GM23338 (cell line): ENCODE measurements at regions not wholly inside any gene's neighbourhood (a gene's known extent, or its start where the extent isn't known, plus 50 kb on each side); places are given as distances from the start of the nearest gene placed in this dataset.

ENCODE experiments used
- ATAC-seq: fragments of 200-7000 bp; cut with Tn5 transposase; 3 replicates; pipeline ENCODE4 v1.9.1; 2020
- DNase-seq: peaks from one replicate; pipeline ENCODE4 v3.0.0-alpha.2; 2015; ENCODE audit warnings: low spot score
- H2AFZ ChIP-seq: fragments of 200-600 bp; sonication (generic); 2 replicates; pipeline ENCODE4 v1.8.0; 2016; ENCODE audit warnings: antibody characterized with exemption, mild to moderate bottlenecking, moderate library complexity
- H3F3A ChIP-seq: fragments of 200-600 bp; sonication (generic); replicated peaks from 2 replicates; pipeline ENCODE4 v1.8.0; 2017; ENCODE audit warnings: antibody characterized with exemption, mixed run types, low read depth
- H3K27ac ChIP-seq: fragments of 200-600 bp; sonication (generic); 2 replicates; pipeline ENCODE4 v1.6.1; 2016; ENCODE audit warnings: low read depth
- H3K27me3 ChIP-seq: fragments of 200-600 bp; sonication (generic); 2 replicates; pipeline ENCODE4 v1.8.0; 2016; ENCODE audit warnings: mild to moderate bottlenecking, mixed run types, moderate library complexity; ENCODE audit not compliant: insufficient read depth
- H3K36me3 ChIP-seq: fragments of 200-600 bp; sonication (generic); 2 replicates; pipeline ENCODE4 v1.8.0; 2016; ENCODE audit warnings: mild to moderate bottlenecking; ENCODE audit not compliant: insufficient read depth
- H3K4me1 ChIP-seq: fragments of 200-600 bp; sonication (generic); 2 replicates; pipeline ENCODE4 v1.8.0; 2016; ENCODE audit warnings: mild to moderate bottlenecking, moderate library complexity; ENCODE audit not compliant: insufficient read depth
- H3K4me2 ChIP-seq: fragments of 200-600 bp; sonication (generic); 2 replicates; pipeline ENCODE4 v1.7.1; 2017; ENCODE audit warnings: mixed run types
- H3K4me3 ChIP-seq: fragments of 200-600 bp; sonication (generic); 2 replicates; pipeline ENCODE4 v1.6.1; 2016; ENCODE audit warnings: mixed run types
- H3K79me2 ChIP-seq: fragments of 200-600 bp; sonication (generic); replicated peaks from 2 replicates; pipeline ENCODE4 v1.8.0; 2017; ENCODE audit warnings: mild to moderate bottlenecking; ENCODE audit not compliant: insufficient read depth
- H3K9me2 ChIP-seq: fragments of 200-600 bp; sonication (generic); 2 replicates; pipeline ENCODE4 v1.8.0; 2017; ENCODE audit not compliant: insufficient read depth
- H4K20me1 ChIP-seq: fragments of 200-600 bp; sonication (generic); replicated peaks from 2 replicates; pipeline ENCODE4 v1.8.0; 2017; ENCODE audit warnings: mild to moderate bottlenecking; ENCODE audit not compliant: insufficient read depth
- H3K27ac Mint-ChIP-seq: 2 replicates; pipeline ENCODE4 v1.8.0; 2020; ENCODE audit warnings: inconsistent platforms, mild to moderate bottlenecking, moderate library complexity, mixed read lengths
- H3K27me3 Mint-ChIP-seq: 3 replicates; pipeline ENCODE4 v1.8.0; 2022; ENCODE audit warnings: low read depth, mild to moderate bottlenecking, moderate library complexity, mixed read lengths, inconsistent platforms; ENCODE audit not compliant: insufficient read depth, poor library complexity
- H3K36me3 Mint-ChIP-seq: 3 replicates; pipeline ENCODE4 v1.8.0; 2021; ENCODE audit warnings: low read depth, mild to moderate bottlenecking, inconsistent platforms, moderate library complexity, mixed read lengths
- H3K4me1 Mint-ChIP-seq: 3 replicates; pipeline ENCODE4 v1.8.0; 2020; ENCODE audit warnings: mild to moderate bottlenecking, inconsistent platforms, mixed read lengths
- H3K4me3 Mint-ChIP-seq: 3 replicates; pipeline ENCODE4 v1.8.0; 2021; ENCODE audit warnings: moderate library complexity, mild to moderate bottlenecking, inconsistent platforms, mixed read lengths
- H3K9me3 Mint-ChIP-seq: 3 replicates; pipeline ENCODE4 v1.8.0; 2020; ENCODE audit warnings: moderate library complexity, mild to moderate bottlenecking, inconsistent platforms, mixed read lengths
- CREB1 ChIP-seq: fragments of 250-450 bp; sonication (Bioruptor Pico); IDR thresholded peaks from 2 replicates; pipeline ENCODE4 v1.5.0; 2020; ENCODE audit warnings: low read depth, mild to moderate bottlenecking, moderate library complexity
- CTCF ChIP-seq, 2 experiments: fragments of 200-600 bp in 1 of 2; sonication (generic) in 1 of 2; conservative IDR thresholded peaks; 2 replicates each; pipeline versions ENCODE4 v1.5.1 to v1.6.1; 2016 to 2017; ENCODE audit warnings: antibody characterized with exemption in 2 of 2, low read depth in 2 of 2, mild to moderate bottlenecking in 2 of 2, moderate library complexity in 1 of 2
- EZH2 ChIP-seq: fragments of 200-600 bp; sonication (generic); IDR thresholded peaks from one replicate; pipeline ENCODE4 v1.8.0; 2017; ENCODE audit warnings: antibody characterized with exemption, mild to moderate bottlenecking, low read depth; ENCODE audit not compliant: unreplicated experiment
- EZH2phosphoT487 ChIP-seq: fragments of 200-600 bp; sonication (generic); IDR thresholded peaks from one replicate; pipeline ENCODE4 v1.8.1; 2018; ENCODE audit warnings: antibody characterized with exemption; ENCODE audit not compliant: unreplicated experiment
- JUNB ChIP-seq: IDR thresholded peaks from one replicate; pipeline ENCODE4 v1.6.1; 2016; ENCODE audit warnings: antibody characterized with exemption; ENCODE audit not compliant: unreplicated experiment
- NANOG ChIP-seq: IDR thresholded peaks from 2 replicates; pipeline ENCODE4 v1.6.1; 2016; ENCODE audit warnings: antibody characterized with exemption, borderline replicate concordance
- POLR2AphosphoS5 ChIP-seq: IDR thresholded peaks from 2 replicates; pipeline ENCODE4 v1.6.1; 2016; ENCODE audit warnings: antibody characterized with exemption, low read depth
- REST ChIP-seq: IDR thresholded peaks from one replicate; pipeline ENCODE4 v1.6.1; 2018; ENCODE audit warnings: antibody characterized with exemption; ENCODE audit not compliant: unreplicated experiment
- STAT1 ChIP-seq: IDR thresholded peaks from one replicate; pipeline ENCODE4 v1.6.1; 2016; ENCODE audit warnings: antibody characterized with exemption; ENCODE audit not compliant: unreplicated experiment
- ZNF114 ChIP-seq: fragments of 250-450 bp; sonication (Bioruptor Pico); IDR thresholded peaks from 2 replicates; pipeline ENCODE4 v1.5.0; 2020; ENCODE audit warnings: mild to moderate bottlenecking, moderate library complexity
- ZNF331 ChIP-seq: fragments of 250-450 bp; sonication (Bioruptor Pico); IDR thresholded peaks from 2 replicates; pipeline ENCODE4 v1.5.0; 2020; ENCODE audit warnings: low read depth, mild to moderate bottlenecking, moderate library complexity
- TF ChIP-seq, protein P1 (sequence below): fragments of 250-450 bp; sonication (Bioruptor Pico); IDR thresholded peaks from 2 replicates; pipeline ENCODE4 v1.5.0; 2020; ENCODE audit warnings: mild to moderate bottlenecking, moderate library complexity
- TF ChIP-seq, protein P2 (sequence below): IDR thresholded peaks from 2 replicates; pipeline ENCODE4 v1.6.1; 2016; ENCODE audit warnings: antibody characterized with exemption

GRCh38 chr2:164078421-164078820 lies 342.6 kb upstream of the FIGN start:
- no peak overlapping the region for H3K4me3 ChIP-seq
- ATAC-seq, result no peak
- no peak overlapping the region for H2AFZ ChIP-seq
- H3K4me1 Mint-ChIP-seq, result no peaks in the 10 kb centered on the region
- H3K9me3 Mint-ChIP-seq, result no peaks in the 10 kb centered on the region; the same call in 2 of the 3 replicates
- no peak overlapping the region for H3K4me3 Mint-ChIP-seq
- H3K36me3 Mint-ChIP-seq, result no peaks in the 10 kb centered on the region
- TF ChIP-seq STAT1, result no peak
- no peak for TF ChIP-seq ZNF114 (CRISPR knock-in tag)
- TF ChIP-seq POLR2AphosphoS5, result no peak
- TF ChIP-seq EZH2phosphoT487, result no peak
- TF ChIP-seq EZH2, result no peak
- no peak for TF ChIP-seq ZNF331
- TF ChIP-seq CTCF (conservative IDR thresholded peaks at IDR 0.05; ENCODE audit: low read depth in 2 of 2), result no peak
- TF ChIP-seq, protein P1, sequence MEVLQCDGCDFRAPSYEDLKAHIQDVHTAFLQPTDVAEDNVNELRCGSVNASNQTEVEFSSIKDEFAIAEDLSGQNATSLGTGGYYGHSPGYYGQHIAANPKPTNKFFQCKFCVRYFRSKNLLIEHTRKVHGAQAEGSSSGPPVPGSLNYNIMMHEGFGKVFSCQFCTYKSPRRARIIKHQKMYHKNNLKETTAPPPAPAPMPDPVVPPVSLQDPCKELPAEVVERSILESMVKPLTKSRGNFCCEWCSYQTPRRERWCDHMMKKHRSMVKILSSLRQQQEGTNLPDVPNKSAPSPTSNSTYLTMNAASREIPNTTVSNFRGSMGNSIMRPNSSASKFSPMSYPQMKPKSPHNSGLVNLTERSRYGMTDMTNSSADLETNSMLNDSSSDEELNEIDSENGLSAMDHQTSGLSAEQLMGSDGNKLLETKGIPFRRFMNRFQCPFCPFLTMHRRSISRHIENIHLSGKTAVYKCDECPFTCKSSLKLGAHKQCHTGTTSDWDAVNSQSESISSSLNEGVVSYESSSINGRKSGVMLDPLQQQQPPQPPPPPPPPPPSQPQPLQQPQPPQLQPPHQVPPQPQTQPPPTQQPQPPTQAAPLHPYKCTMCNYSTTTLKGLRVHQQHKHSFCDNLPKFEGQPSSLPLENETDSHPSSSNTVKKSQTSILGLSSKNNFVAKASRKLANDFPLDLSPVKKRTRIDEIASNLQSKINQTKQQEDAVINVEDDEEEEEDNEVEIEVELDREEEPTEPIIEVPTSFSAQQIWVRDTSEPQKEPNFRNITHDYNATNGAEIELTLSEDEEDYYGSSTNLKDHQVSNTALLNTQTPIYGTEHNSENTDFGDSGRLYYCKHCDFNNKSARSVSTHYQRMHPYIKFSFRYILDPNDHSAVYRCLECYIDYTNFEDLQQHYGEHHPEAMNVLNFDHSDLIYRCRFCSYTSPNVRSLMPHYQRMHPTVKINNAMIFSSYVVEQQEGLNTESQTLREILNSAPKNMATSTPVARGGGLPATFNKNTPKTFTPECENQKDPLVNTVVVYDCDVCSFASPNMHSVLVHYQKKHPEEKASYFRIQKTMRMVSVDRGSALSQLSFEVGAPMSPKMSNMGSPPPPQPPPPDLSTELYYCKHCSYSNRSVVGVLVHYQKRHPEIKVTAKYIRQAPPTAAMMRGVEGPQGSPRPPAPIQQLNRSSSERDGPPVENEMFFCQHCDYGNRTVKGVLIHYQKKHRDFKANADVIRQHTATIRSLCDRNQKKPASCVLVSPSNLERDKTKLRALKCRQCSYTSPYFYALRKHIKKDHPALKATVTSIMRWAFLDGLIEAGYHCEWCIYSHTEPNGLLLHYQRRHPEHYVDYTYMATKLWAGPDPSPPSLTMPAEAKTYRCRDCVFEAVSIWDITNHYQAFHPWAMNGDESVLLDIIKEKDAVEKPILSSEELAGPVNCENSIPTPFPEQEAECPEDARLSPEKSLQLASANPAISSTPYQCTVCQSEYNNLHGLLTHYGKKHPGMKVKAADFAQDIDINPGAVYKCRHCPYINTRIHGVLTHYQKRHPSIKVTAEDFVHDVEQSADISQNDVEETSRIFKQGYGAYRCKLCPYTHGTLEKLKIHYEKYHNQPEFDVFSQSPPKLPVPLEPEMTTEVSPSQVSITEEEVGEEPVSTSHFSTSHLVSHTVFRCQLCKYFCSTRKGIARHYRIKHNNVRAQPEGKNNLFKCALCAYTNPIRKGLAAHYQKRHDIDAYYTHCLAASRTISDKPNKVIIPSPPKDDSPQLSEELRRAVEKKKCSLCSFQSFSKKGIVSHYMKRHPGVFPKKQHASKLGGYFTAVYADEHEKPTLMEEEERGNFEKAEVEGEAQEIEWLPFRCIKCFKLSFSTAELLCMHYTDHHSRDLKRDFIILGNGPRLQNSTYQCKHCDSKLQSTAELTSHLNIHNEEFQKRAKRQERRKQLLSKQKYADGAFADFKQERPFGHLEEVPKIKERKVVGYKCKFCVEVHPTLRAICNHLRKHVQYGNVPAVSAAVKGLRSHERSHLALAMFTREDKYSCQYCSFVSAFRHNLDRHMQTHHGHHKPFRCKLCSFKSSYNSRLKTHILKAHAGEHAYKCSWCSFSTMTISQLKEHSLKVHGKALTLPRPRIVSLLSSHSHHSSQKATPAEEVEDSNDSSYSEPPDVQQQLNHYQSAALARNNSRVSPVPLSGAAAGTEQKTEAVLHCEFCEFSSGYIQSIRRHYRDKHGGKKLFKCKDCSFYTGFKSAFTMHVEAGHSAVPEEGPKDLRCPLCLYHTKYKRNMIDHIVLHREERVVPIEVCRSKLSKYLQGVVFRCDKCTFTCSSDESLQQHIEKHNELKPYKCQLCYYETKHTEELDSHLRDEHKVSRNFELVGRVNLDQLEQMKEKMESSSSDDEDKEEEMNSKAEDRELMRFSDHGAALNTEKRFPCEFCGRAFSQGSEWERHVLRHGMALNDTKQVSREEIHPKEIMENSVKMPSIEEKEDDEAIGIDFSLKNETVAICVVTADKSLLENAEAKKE, result no peak
- TF ChIP-seq, protein P2, sequence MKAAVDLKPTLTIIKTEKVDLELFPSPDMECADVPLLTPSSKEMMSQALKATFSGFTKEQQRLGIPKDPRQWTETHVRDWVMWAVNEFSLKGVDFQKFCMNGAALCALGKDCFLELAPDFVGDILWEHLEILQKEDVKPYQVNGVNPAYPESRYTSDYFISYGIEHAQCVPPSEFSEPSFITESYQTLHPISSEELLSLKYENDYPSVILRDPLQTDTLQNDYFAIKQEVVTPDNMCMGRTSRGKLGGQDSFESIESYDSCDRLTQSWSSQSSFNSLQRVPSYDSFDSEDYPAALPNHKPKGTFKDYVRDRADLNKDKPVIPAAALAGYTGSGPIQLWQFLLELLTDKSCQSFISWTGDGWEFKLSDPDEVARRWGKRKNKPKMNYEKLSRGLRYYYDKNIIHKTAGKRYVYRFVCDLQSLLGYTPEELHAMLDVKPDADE, result no peak
- TF ChIP-seq JUNB, result no peak
- TF ChIP-seq NANOG, result no peak
- TF ChIP-seq CREB1 (CRISPR knock-in tag), result no peak
- no peak for TF ChIP-seq REST
- no peaks in the 10 kb centered on the region for H3K79me2 ChIP-seq
- H3K27me3 ChIP-seq, result no peaks in the 10 kb centered on the region
- H3K9me2 ChIP-seq, result no peaks in the 10 kb centered on the region
- no peak overlapping the region for H3K4me2 ChIP-seq
- H3F3A ChIP-seq, result no peaks in the 10 kb centered on the region
- H4K20me1 ChIP-seq, result no peaks in the 10 kb centered on the region
- H3K27ac Mint-ChIP-seq, result no peak overlapping the region
- H3K27me3 Mint-ChIP-seq, result no peaks in the 10 kb centered on the region
- H3K36me3 ChIP-seq, result no peaks in the 10 kb centered on the region
- no peak overlapping the region for H3K27ac ChIP-seq
- no peaks in the 10 kb centered on the region for H3K4me1 ChIP-seq
- DNase-seq, result no peak
